SU-DHL-6 (cell line): ENCODE measurements at regions not wholly inside any gene's neighbourhood (a gene's known extent, or its start where the extent isn't known, plus 50 kb on each side); places are given as distances from the start of the nearest gene placed in this dataset.

Experiments
- EZH2phosphoT487 ChIP-seq: fragments of 200-600 bp; sonication (generic), shearing (Covaris generic); conservative IDR thresholded peaks from 2 replicates; pipeline ENCODE4 v1.6.1; 2018; ENCODE audit warnings: mild to moderate bottlenecking, antibody characterized with exemption, low read length, moderate library complexity, mixed read lengths
- TF ChIP-seq, protein P1 (sequence below): fragments of 200-600 bp; sonication (generic); IDR thresholded peaks from one replicate; pipeline ENCODE4 v1.5.1; 2017; ENCODE audit warnings: antibody characterized with exemption, mild to moderate bottlenecking, low read length, moderate library complexity; ENCODE audit not compliant: insufficient read depth, poor library complexity, severe bottlenecking

DNA sequence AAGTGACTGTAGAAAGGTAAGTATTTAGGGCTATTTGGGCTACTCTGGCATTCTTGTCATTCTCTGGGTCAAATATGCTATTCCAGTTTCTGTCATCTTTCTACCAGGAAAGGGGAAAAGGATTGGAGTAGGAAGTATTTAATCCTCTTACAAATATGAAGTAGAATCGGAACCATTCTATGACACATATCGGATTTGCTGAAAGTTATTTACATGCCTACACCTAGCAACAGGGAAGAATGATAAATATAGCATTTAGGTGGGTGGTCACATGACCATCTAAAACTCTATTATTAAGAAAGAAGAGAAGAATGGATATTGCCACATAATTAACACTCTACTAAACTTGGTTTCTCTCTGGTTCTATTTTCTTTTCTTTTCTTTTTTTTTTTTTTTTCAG lies 1353.1 kb downstream of the ZPLD1 start:
- TF ChIP-seq, protein P1, sequence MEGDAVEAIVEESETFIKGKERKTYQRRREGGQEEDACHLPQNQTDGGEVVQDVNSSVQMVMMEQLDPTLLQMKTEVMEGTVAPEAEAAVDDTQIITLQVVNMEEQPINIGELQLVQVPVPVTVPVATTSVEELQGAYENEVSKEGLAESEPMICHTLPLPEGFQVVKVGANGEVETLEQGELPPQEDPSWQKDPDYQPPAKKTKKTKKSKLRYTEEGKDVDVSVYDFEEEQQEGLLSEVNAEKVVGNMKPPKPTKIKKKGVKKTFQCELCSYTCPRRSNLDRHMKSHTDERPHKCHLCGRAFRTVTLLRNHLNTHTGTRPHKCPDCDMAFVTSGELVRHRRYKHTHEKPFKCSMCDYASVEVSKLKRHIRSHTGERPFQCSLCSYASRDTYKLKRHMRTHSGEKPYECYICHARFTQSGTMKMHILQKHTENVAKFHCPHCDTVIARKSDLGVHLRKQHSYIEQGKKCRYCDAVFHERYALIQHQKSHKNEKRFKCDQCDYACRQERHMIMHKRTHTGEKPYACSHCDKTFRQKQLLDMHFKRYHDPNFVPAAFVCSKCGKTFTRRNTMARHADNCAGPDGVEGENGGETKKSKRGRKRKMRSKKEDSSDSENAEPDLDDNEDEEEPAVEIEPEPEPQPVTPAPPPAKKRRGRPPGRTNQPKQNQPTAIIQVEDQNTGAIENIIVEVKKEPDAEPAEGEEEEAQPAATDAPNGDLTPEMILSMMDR = no peak
- no peak for TF ChIP-seq EZH2phosphoT487
